ENCODE measurements at regions not wholly inside any gene's neighbourhood (a gene's known extent, or its start where the extent isn't known, plus 50 kb on each side); places are given as distances from the start of the nearest gene placed in this dataset.

DNA sequence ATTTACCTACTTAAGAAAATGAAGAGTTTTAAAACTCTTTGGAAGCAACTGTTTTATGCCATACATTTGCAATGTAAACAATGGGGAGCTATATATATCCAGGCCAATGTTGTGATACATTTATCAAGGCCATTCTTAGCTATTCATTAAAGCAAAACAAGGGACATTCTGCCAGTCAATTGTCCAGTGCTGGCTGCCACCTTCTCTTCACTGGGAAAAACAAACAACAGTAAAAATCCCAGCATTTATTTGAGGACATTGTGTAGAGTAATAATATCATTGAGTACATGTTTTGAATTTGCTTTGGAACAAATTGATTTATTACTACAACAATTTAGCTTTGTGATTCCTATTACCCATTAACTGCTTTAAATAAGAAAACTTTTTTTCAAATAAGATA lies 1107.4 kb downstream of the DTWD2 start:
- DNase-seq, result no peak

DNA sequence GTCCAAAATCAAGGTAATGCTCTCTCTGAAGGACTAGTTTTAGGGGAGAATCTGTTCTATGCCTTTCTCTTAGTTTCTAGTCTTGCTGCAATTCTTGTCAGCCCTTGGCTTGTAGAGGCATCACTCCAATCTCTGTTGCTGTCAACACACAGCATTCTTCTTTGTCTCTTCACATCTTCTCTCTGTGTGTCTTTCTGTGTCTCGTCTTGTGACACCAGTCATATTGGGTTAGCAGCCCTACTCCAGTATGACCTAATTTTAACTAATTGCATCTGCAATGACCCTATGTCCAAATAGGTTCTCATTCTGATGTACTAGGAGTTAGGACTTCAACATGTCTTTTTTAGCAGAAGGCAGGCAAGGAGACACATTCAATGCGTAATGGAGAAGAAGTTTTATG lies 1110.6 kb downstream of the DTWD2 start:
- DNase-seq, result no peak

DNA sequence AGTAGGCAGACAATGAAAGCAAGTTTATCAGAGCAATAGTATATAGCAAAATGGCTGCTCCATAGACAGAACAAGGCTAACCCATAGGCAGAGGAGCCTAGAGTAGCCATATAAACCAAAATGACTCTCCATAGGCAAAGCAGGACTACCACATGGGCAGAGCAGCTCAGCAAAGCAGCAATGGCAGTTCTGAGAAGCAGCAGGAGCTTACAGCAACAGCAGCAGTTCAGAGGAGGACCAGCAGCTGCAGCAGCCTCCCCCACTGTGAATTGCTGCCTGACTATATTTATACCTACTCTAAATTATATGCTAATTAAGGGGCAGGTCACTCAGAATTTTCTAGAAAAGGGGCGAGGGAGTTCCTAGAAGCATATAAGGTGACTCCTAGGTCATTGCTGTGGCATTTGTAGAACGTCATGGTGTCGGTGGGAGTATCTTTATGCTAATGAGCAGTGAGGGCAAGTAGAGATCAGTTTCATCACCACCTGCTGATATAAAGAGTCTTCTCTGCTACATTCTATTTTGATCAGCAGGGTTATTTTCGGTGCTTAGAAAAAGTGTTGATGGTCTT lies 1115.5 kb downstream of the DTWD2 start:
- no peak for DNase-seq

DNA sequence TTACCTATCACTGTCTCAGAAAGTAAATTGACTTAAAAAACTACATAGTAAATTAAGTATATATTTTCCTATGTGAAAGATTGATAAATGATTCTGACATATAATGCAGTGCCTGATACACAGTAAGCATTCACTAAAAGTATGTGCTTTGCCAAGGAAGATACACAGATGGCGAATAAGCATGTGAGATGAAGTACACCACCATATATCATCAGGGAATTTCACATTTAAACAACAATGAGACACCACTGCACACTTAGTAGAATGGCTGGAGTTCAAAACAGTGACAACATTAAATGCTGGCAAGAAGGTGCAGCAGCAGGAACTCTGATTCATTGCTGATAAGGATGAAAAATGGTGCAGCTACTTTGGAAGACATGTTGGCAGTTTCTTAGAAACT lies 1118.8 kb downstream of the DTWD2 start:
- no peak for DNase-seq

DNA sequence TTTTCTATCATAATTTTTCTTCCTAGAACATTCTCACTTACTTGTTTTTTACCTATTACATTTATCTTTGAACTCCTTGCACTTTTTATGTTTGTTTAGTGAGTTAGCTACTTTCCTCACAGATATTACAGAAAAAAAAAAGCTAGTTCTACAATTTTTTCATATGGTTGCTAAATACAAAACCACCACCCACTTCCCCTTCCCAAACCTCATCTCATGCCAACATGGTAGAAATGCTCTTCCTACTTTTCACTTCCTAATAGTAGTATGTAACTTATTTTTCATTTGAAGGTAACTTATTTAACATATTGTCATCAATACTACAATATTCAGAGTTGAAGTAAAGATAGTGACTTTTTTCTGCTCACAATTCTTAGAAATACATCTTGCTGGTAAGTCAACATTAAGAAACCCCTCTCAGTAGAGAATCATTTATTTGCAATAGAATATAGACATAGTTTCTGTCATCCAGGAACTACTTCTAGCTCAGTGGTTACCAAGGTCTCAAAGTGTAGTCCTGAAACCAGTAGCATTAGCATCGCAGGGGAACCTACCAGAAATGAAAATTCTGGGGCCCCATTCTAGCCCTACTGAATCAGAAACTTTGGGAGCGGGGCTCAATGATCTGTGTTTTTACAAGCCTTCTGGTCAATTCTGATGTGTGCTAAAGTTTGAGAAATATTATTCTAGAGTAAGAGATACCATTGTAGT lies 1124.6 kb downstream of the DTWD2 start:
- no peak for DNase-seq

DNA sequence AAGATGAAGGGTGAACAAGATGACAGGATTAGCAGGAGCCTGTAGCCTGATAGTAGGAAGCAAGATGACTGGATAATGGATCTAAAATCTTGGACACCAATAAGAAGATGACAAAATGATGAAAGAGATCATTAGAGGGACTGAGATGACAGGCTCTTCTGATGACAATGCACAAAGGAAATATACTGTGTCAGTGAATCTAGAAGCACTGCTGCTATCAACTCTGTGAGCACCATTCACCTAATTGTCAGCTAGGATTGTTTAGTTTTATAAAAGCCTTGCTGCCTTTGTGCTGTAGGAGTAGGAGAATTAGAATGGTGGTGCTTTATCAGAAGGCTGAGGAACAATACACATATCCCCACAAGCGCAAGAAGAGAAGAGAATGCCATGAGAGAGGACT lies 1127.8 kb downstream of the DTWD2 start:
- DNase-seq, result no peak

DNA sequence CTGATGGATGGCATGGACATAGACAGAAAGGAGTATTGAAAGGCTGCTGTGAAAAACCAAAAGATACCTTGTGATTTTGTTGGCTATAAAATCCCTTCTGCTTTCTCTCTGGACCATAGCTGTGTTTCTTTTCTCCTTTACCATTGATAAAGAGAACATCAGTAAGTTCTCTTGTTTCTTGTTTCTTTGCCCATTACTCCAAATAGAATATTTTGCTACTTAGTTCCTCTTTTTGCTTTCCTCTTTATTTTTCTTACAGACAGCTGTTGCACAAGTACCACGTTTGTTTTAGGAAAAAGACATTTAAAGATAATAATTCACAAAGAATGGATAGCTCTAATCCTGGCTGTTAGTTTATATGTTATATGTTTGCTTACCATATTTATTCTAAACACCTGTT lies 1129.2 kb downstream of the DTWD2 start:
- no peak for DNase-seq

DNA sequence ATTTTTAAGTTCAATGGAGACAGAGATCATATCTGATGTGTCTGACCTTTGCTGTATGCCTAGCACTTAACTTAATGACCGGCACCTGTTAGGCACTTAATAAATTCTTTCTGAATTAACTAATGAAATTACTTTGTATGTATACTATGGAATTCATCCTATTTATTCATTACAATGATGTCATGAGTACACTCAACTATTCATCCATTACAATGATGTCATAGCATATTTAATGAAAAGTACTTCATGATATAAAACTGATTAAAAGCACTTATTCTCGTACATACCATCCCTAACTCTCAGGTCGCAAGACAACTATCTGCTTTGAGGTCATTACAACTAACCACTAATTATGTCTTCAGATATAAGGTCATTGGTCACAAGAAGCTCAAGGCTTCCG lies 1131.6 kb downstream of the DTWD2 start:
- DNase-seq, result no peak

DNA sequence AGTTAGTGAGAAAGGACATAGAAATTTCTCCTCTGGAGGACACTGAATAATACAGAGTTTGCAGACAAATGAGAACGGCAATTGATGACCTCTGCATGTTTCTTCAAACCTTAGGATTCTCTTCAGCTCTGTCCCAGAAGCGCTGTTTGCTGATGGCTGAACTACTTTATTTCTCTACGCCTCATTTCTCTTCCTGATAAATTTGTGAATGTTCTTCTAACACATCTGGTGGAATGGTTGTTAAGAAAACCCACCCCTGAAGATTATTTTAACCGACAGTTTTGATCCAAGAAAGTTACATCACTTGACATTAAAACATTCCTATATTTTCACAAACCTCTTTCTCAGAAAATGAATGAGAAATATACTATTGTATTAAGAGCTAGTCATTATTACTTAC lies 1150.6 kb downstream of the DTWD2 start:
- DNase-seq, result no peak

DNA sequence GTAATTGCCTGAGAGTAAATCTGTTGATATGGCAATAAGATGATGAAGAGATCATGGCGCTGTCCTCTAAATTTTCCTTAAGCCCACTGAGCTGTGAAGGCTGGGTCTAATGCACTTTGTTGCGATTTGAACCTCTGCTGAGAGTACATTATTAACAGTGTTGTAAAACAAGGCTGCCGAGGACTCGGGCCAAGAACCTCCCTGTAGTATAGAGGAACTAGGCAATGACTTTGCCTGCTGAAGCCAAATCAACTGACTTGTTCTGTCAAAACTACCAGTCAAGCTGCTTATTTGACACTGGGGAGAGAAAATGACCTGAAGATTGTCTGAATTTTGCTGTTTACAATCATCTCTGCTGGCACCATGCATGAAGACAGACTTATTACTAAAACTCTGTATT lies 1154.7 kb downstream of the DTWD2 start:
- DNase-seq, result no peak

DNA sequence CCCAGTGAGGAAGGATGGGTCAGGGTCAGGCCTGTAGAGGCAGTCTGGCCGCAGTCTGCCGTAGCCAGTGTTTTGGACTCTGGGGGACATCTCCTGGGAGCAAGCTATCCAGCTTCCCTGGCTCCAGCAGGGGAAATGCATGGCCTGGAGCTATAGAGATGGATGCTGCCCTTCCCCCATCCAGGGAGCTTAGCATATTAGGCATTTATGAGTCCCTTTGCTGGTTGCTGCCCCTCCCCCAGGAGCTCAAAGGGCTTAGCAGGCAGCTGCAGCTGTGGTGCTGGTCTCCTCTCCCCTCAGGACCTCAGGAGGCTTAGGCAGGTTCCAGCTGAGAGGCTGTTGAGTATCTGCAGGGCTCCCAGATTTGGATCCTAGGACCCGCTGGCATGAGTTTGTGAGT lies 1158.7 kb downstream of the DTWD2 start:
- DNase-seq, result no peak

DNA sequence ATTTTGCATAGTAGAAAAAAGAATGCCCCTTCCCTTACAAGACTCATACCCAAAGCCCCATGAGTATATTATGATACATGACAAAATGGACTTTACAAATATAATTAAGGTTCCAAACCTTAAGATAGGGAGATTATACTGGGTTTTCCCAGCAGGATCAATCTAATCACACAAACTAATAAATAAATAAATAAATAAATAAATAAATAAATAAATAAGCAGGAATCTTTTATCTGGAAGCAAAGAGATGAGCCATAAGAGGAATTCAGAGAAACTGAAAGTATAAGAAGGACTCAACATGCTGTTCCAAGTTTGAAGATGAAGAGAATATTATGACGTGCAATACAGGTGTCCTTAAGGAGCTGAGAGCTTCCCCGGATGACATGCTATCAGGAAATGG lies 1174.5 kb downstream of the DTWD2 start:
- DNase-seq, result no peak

DNA sequence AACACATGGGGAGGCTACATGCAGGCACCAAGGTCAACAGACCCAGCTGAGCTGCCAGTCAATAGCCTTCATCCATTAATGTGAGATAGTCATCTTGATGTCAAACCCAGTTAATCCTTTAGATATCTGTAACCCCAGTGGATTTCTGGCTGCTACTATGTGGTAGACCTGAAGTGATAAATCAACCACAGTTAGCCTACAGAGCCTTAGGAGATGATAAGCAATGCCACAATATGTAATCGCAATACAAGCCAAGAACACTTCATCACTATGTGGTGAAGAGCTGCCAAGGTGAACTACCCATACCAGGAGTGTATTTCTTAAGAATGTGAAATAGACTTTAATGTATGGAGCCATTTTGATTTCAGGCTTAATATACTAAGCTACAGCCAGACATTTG lies 1175.5 kb downstream of the DTWD2 start:
- DNase-seq, result no peak

DNA sequence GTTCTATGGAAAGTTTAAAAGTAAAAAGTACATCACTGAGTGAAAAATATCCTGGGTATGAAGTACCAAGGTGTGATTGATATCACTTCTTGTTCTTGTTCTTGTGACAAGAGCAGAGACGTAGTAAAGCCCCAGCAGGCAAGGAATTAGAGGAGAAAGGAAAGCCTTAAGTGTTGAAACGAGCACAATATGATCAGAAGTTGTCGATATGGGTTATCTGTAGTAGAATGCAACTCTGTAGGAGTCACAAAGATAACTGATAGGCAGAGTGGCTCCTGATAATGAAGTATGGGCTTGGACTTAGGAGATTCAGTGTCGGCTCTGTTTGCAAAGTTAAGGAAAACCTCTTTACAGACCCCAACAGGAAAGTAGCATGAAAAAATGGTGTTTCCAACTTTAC lies 1179.1 kb downstream of the DTWD2 start:
- no peak for DNase-seq

DNA sequence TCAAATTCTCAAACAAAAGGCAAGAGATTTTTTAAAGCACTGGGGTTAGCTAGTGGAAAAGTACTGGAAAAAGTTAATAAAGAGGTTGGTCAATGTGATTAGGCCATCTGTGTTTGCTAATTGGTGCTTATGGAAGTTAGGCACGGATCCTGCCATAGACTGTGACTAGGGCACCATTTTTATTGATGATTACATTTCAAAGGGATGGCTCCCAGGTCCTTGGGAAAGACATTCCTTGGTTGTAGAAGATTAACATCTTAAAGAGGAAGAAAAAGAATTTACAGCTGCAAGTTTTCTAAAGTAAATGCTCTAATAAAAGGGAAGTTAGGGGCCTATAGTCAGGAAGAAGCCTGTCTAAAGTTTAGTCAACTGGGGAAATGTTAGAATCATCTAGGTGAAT lies 1183.3 kb downstream of the DTWD2 start:
- no peak for DNase-seq

DNA sequence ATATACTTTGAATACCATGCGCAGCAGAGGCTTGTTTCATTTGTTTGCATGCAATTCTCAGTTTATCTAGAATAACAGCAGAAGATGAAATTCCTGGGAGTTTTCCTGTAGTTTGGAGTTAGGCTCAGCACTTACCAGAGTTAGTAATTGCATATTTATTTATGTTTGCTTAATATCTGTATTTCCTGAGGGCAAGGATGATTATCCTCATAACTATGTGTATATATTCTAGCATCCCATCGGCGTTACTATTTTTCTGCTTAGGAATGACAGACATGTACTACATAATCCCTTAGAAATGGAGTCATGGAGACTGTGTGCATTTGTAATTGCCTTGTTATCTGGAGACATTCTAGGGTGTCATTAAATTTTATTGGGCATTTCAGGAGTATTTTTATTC lies 1184.8 kb downstream of the DTWD2 start:
- no peak for DNase-seq

DNA sequence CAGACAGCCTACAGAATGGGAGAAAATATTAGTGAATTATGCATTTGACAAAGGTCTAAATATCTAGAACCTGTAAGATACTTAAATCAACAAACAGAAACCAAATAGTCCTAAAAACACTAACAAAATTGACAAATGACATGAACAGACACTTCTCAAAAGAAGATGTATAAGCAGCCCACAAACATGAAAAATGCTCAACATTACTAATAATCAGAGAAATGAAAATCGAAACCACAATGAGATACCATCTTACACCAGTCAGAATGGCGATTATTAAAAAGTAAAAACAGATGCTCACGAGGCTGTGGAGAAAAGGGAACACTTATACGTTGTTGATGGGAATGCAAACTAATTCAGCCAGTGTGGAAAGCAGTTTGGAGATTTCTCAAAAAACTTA lies 1186.8 kb downstream of the DTWD2 start:
- no peak for DNase-seq

DNA sequence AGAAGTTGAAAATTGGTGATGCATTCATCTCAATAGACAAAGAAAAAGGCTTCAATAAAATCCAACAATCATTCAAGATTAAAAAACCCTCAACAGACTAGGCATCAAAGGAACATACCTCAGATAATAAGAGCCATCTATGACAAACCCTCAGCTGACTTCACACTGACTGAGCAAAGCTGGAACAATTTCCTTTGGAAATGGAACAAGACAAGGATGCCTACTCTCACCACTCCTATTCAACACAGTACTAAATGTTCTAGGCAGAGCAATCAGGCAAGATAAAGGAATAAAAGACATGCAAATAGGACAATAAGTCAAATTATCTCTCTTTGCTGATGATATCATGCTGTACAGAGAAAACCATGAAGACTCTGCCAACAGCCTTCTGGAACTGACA lies 1188.1 kb downstream of the DTWD2 start:
- DNase-seq, result no peak

DNA sequence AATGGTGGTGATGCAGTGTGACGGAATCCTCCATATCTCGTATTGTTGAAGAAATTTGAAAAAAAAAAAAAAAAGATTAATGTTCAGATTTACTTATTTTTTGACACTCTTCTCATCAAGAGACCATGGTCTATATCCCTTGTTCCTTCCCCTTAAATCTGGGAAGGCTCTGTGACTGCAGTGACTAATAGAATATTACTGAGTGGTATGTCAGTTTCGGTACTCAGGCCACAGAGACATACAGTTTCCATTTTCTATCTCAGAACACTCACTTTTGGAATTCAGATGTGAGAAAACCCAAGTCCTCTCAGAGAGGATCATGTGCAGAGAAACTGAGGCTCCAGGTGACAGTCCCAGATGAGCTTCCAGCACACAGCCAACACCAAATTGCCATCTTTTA lies 1193.5 kb downstream of the DTWD2 start:
- DNase-seq, result no peak

DNA sequence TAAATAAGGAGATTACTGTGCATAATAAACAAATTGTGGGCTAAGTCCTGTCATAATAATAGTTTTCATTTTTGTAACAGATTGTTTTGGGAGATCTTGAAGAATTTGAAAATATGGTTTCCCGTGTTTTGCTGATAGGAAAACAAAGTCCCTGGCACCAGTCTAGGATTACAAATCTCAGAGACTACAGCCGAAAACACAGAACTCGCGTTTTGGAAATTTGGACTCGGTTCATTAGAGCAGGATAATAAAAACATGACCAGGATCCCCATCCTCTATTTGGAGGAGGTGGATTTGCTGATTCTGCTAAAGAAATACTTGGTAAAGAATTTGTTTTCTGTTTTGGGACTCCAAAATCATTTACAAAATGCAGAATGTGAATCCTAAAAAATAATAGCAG lies 1194.4 kb downstream of the DTWD2 start:
- no peak for DNase-seq

DNA sequence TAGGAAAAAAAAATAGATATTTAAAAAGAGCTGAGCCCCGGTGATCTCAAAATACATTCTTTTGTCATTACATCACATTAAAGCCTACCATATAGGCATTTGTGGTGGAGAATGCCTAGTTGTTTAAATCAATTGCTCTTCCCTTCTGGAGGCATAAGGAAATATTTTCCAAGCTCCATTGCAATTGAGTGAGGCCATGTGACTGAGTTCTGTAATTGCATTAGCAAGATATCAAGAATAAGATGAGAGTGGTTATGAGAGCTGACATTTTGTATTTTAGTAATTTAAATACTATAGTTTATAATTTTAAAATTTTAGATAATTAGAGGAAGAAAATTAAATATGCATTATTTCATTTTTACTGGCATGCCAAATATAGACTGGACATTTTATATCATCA lies 1195.9 kb downstream of the DTWD2 start:
- DNase-seq, result no peak

DNA sequence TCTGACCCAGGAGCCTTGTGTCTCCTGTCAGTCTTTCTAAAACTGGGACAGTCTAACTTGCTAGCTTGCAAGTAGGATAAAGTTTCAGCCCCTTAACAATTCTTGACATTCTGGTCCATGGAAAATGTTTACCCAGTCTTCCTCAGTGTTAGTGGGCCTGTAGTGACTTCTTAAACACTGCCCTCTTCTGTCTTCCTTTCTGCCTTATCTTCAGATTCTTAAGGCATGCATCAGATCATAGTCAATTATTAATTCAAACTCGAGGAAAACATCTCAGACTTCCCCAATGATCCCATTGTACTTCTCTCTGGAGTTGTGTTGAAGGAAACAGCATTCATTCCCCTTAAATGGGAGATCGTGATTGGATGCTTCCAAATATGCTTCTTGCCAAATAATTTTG lies 1199.8 kb downstream of the DTWD2 start:
- DNase-seq, result no peak

DNA sequence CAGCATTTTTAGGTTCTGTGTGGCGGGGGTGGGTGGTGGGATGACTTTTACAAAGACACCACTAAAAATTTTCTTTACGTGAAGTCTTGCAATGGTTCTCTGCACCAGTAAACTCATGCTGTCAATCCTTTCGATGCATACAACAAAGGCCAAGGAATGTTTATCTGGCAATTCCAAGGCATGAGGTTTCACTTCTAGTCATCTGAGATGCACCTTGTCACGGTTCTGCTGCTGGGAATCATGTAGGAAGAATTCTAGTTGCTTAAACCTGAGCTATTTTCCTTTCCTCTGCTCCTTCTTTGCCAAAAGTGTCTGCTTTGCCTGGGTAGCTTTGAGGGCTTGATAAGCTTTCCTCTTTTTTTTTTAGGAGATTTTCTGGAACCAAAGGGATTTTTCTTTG lies 1204.5 kb upstream of the SEMA6A start:
- DNase-seq, result no peak

DNA sequence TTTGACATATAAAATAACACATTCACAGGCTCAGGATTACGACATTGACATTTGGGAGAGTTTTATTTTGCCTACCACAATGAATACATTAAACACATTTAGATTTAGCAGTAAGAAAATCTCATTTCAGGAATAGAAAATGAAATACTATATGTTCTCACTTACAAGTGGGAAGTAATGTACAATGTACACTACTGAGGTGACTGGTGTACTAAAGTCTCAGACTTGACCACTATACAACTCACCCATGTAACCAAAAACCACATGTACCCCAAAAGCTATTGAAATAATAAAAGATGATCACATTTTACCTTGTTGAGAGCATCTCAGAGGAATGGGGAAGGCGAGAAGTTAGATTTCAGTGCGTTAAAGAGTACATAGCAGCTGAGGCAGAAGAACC lies 1202.4 kb upstream of the SEMA6A start:
- no peak for DNase-seq

DNA sequence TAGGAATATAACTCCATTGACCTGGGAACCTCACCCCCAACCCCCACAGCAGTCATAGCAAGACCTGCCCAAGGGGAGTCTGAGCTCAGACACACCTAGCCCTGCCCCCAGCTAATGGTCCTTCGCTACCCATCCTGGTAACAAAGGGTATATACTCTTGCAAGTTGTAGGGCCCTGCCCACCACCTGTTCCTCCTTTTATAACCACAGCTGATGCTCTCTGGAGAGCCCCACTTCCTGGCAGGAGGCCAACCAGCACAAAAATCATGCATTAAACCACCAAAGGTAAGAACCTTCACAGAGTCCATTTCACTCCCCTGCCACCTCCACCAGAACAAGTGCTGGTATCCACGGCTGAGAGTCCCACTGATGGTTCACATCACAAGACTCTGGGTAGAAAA lies 1195.3 kb upstream of the SEMA6A start:
- DNase-seq, result no peak

All from activated effector memory CD4-positive, alpha-beta T cell treated with anti-CD3 and anti-CD28 coated beads, Interleukin-2, amount 50 U/mL, for 16 hours (primary cell).